Mesenteric fat pad (tissue), 1 donor: ENCODE measurements at regions not wholly inside any gene's neighbourhood (a gene's known extent, or its start where the extent isn't known, plus 50 kb on each side); places are given as distances from the start of the nearest gene placed in this dataset.
"Not testable (repeated sequence)": the region's sequence is repeated elsewhere in the genome, so short reads cannot be mapped to it uniquely, and the experiment has no call there.

Experiments
- DNase-seq: peaks from one replicate; pipeline ENCODE4 v3.0.0-alpha.2; 2020; ENCODE audit warnings: low spot score
- donor health status: DM: yes; HTN: yes; CAD: no.

GRCh38 chr4:31445526-31445925 is 725.4 kb downstream of the PCDH7 start:
- DNase-seq = no peak

GRCh38 chr4:31455612-31456011 is 735.4 kb downstream of the PCDH7 start:
- no peak for DNase-seq

GRCh38 chr4:31458813-31459212 is 738.6 kb downstream of the PCDH7 start:
- DNase-seq = no peak

GRCh38 chr4:31461421-31461820 is 741.3 kb downstream of the PCDH7 start:
- DNase-seq = no peak

- DNase-seq = no peak
Measured at GRCh38 chr4:31467781-31468180, 747.6 kb downstream of the PCDH7 start.

- no peak for DNase-seq
Measured at GRCh38 chr4:31474221-31474620, 754.1 kb downstream of the PCDH7 start.

GRCh38 chr4:31482691-31483090 is 762.5 kb downstream of the PCDH7 start:
- no peak for DNase-seq

- DNase-seq = not testable (repeated sequence)
Measured at GRCh38 chr4:31499216-31499615, 779.0 kb downstream of the PCDH7 start.

- no peak for DNase-seq
Measured at GRCh38 chr4:31516520-31516919, 796.4 kb downstream of the PCDH7 start.

GRCh38 chr4:31518796-31519250 is 798.7 kb downstream of the PCDH7 start:
- DNase-seq = no peak

GRCh38 chr4:31530555-31530954 is 810.4 kb downstream of the PCDH7 start:
- DNase-seq = no peak

- DNase-seq = no peak
Measured at GRCh38 chr4:31538877-31539276, 818.7 kb downstream of the PCDH7 start.

- no peak for DNase-seq
Measured at GRCh38 chr4:31539284-31540069, 819.3 kb downstream of the PCDH7 start.

GRCh38 chr4:31545330-31545729 is 825.2 kb downstream of the PCDH7 start:
- DNase-seq = no peak

- no peak for DNase-seq
Measured at GRCh38 chr4:31545755-31546154, 825.6 kb downstream of the PCDH7 start.

- DNase-seq = no peak
Measured at GRCh38 chr4:31548021-31548420, 827.9 kb downstream of the PCDH7 start.

GRCh38 chr4:31548823-31549222 is 828.7 kb downstream of the PCDH7 start:
- no peak for DNase-seq

GRCh38 chr4:31549256-31549655 is 829.1 kb downstream of the PCDH7 start:
- DNase-seq = no peak

GRCh38 chr4:31557437-31557836 is 837.3 kb downstream of the PCDH7 start:
- no peak for DNase-seq

GRCh38 chr4:31573554-31573953 is 853.4 kb downstream of the PCDH7 start:
- no peak for DNase-seq

- DNase-seq = no peak
Measured at GRCh38 chr4:31575504-31575903, 855.3 kb downstream of the PCDH7 start.

GRCh38 chr4:31580843-31581242 is 860.7 kb downstream of the PCDH7 start:
- DNase-seq = no peak

- DNase-seq = no peak
Measured at GRCh38 chr4:31585503-31585902, 865.3 kb downstream of the PCDH7 start.
